ENCODE measurements at regions not wholly inside any gene's neighbourhood (a gene's known extent, or its start where the extent isn't known, plus 50 kb on each side); places are given as distances from the start of the nearest gene placed in this dataset.

GRCh38 chr6:54730767-54731630, 115.6 kb upstream of the FAM83B start:
- no peak for TF ChIP-seq EZH2 (IDR thresholded peaks at IDR 0.05)
- TF ChIP-seq POLR2AphosphoS5 (IDR thresholded peaks at IDR 0.05; ENCODE audit: borderline replicate concordance, low read depth, low read length), result no peak

Data from SK-N-MC (cell line).